ENCODE measurements at regions not wholly inside any gene's neighbourhood (a gene's known extent, or its start where the extent isn't known, plus 50 kb on each side); places are given as distances from the start of the nearest gene placed in this dataset.

GRCh38 chr17:53387745-53388144 lies 435.0 kb upstream of the KIF2B start:
- ChIA-PET POLR2A (no interaction called here), CTCF (no interaction called here)

- CTCF ChIA-PET: no interaction called here
- POLR2A ChIA-PET: no interaction called here
These were observed 468.8 kb upstream of the KIF2B start for GRCh38 chr17:53353919-53354351.

DNA sequence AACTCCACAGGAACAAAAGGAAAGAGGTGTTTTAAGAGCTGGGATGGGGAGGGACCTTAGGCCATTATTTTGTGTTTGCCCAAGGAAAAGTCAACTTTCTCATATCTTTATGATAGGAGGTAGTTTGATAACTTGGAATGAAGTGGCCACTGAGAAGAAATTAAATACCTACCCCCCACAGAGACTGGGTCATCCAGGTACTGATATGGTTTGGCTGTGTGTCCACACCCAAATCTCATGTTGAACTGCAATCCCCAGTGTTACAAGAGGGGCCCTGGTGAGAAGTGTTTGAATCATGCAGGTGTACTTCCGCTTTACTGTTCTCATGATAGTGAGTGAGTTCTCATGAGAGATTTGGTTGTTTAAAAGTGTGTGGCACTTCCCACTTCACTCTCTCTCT lies 477.9 kb upstream of the KIF2B start:
- ChIA-PET CTCF (no interaction called here), POLR2A (no interaction called here)

DNA sequence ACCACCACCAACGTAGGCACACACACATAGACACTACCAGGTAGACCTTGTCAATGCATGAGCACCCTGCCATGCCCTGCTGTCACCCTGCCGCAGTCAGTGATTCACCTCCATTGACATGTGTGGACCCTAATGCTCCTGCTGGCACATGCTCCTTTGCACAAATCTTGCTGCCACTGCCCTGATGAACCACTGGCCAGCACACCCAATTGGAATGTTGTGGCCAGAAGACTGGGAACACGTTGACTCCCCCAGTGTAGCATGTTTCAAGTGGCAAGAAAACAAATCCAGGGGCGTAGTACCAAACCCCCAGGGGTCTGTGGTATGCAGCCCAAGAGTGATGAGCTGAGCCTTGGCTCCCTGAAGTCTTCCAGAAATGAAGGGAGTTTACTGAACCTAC lies 486.4 kb upstream of the KIF2B start:
- CTCF ChIA-PET: no interaction called here
- POLR2A ChIA-PET: no interaction called here

GRCh38 chr17:53335443-53335842 lies 487.3 kb upstream of the KIF2B start:
- ChIA-PET CTCF (no interaction called here), POLR2A (no interaction called here)

DNA sequence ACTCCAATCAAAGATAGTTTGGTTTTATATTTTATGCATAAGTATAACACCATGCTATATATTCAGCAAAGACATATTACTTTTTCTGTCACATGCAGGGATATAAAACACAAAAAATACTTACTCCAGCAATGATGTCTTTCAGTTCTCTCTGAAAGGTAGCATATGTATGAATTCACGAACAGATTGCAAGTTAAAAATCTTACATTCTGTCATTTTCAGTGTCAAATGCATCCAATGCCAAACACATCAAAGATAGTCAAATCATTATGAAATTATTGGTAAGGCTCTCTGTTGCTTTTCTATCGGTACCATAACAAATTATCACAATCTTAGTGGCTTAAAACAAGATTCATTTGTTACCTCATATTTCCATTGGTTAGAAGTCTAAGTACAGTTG lies 492.0 kb upstream of the KIF2B start:
- ChIA-PET POLR2A (no interaction called here), CTCF (no interaction called here)

DNA sequence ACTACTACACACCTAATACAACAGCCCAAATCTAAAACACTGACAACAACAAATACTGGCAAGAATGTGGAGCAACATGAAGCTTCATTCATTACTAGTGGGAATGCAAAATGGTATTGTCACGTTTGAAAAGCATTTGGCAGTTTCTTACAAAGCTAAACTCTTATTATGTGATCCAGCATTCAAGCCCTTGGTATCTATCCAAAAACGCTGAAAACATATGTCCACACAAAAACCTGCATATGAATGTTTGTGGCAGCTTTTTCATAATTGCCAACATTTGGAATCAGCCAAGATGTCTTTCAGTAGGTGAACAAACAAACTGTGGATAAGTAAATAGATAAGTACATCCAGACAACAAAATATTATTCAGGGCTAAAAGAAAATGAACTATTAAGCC lies 501.1 kb upstream of the KIF2B start:
- ChIA-PET CTCF (no interaction called here), POLR2A (no interaction called here)

DNA sequence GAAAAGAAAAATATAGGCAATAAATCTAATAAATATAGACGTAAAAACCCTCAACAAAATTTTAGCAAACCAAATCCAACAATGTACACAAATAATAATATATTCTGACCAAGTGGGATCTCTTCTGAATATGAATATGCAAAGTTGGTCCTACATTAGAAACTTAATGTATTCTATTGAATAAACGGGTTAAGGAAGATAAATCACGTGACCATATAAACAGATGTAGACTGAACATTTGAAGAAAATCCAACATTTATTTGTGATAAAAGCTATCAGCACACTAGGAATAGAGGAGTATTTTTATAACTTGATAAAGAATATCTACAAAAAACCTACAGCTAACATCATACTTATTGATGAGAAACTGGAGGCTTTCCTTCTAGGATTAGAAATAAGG lies 502.8 kb upstream of the KIF2B start:
- ChIA-PET CTCF (no interaction called here), POLR2A (no interaction called here)

DNA sequence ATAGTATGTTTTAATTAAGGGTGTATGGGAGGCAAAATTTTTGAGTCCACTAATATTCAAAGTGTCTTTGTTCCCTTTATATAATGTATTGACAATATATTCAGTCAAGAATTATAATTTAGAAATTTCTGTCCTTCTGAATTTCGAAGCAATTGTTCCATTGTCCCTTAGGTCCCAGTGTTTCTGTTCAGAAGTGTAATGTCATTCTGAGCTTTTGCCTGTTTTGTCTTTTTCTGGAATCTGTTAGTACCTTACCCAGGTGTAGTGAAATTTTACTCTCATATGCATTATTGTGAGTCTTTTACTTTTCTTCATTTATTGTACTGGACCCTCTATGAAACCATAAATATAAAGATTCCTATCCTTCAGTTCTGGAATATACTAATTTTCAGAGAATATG lies 505.7 kb upstream of the KIF2B start:
- ChIA-PET POLR2A (no interaction called here), CTCF (no interaction called here)

GRCh38 chr17:53316073-53316472 lies 506.7 kb upstream of the KIF2B start:
- ChIA-PET CTCF (no interaction called here), POLR2A (no interaction called here)

GRCh38 chr17:53314521-53314920 lies 508.2 kb upstream of the KIF2B start:
- ChIA-PET CTCF (no interaction called here), POLR2A (no interaction called here)

DNA sequence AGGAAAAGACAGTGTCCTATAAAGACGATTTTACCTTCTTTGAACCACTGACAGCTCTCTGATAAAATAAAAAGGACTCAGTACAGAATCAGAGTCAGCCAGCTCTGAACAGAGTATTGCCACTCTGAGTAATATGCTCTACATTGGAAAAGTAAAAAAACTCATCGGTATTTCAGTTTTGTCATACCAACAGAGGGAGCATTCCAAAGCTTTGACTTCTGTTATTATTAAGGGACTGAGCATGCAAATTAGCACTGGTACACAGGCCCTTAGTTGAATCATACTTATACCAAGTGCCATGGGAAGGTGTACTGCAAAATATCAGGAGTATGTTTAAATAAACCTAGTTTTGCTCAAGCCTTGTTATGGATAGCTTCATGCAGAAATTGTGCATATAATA lies 509.0 kb upstream of the KIF2B start:
- POLR2A ChIA-PET: no interaction called here
- CTCF ChIA-PET: no interaction called here

GRCh38 chr17:53278466-53278865 lies 544.3 kb upstream of the KIF2B start:
- ChIA-PET POLR2A (no interaction called here), CTCF (no interaction called here)

- ChIA-PET CTCF (no interaction called here), POLR2A (interaction anchor here (0.6 kb wide), 1 partner anchor 38 kb away, joined by 9 read pairs; no protein-coding TSS in a partner anchor)
These were observed 549.6 kb upstream of the KIF2B start for GRCh38 chr17:53273126-53273525.

DNA sequence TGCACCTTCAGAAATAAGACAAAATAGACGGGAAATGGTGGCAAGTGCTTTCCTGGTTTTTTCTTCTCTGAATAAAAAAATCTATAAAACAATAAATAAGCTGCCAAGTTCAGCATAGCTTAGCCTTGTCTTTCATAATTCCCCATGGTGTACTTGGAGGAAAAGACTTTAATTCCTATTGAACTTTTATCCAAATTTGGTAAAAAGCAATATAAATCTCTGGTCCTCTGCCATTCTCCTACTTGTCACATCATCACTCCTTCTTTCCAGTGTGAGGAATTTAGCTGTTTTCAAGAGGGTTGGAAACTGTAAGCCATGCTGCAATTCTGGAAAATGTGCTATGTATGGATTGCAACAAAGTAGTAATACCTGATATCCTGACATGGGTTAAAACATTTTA lies 551.8 kb upstream of the KIF2B start:
- ChIA-PET CTCF (no interaction called here), POLR2A (no interaction called here)

DNA sequence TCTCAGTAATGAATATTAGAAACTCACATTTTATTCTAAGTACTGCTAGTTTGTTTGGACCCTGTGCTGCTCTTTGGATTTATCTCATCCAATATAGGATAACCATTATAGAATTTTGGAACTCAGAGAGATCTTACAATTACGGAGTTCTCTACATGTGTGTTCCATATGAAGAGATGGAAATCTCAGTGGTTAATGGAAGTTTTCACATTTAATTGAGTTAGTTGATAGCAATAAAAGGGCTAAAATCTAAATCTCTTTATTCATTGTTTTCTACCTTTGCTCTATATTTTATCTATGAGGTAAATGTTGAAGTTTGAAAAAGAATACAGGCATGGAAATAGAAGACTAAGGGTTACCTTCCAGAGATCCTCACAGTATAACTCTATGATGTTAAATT lies 558.0 kb upstream of the KIF2B start:
- ChIA-PET CTCF (no interaction called here), POLR2A (no interaction called here)

DNA sequence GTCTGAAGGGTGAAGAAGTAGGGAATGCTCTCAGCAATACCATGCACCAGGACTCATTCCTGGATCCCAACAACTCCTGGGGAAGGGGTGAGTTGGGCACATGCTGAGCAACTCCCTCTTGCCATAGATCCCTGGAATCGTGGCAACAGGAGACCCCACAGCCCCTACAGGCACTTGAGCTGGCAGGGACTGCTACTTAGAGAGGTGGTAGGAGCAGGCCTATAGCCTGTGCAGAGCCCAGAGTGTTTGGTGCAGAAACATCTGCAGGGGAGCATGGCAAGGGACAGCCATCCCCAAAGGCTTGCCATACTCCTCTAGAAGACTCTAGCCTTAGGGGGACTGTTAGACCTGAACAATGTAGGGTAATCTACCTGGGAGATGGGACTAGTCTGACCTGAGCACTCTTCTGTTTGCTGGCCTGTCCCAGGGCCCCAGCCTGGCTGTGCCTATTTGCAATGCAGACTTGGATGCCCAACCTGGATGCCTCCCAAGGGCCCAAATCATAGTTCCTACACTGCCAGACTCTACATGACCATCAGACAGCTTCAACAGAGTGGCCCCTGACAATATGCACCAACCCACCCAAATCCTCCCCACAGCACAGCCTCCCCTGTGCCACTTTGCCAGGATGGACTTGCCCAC lies 568.6 kb upstream of the KIF2B start:
- CTCF ChIA-PET: no interaction called here
- POLR2A ChIA-PET: no interaction called here

- POLR2A ChIA-PET: no interaction called here
- CTCF ChIA-PET: no interaction called here
These were observed 573.7 kb upstream of the KIF2B start for GRCh38 chr17:53249036-53249435.

GRCh38 chr17:53234138-53234537 lies 588.6 kb upstream of the KIF2B start:
- ChIA-PET POLR2A (no interaction called here), CTCF (no interaction called here)

DNA sequence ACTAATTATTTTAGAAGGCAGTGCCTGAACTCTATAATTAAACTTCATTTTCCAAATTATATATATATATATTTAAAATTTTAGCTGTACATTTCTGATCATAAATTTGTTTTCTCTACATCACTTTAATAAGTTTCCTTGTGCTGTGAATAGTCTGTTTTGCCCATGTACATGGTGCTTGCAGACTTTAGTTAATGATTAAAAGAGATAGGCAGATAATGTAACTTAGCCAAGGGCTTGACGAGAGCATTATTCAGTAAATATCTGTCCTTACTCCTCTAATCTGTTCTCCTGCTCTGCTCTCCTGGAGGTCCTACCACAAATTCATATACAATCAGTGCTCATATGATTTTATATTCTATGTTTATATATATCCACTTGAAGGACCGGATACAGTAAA lies 595.2 kb upstream of the KIF2B start:
- CTCF ChIA-PET: no interaction called here
- POLR2A ChIA-PET: no interaction called here

- CTCF ChIA-PET: no interaction called here
- POLR2A ChIA-PET: no interaction called here
These were observed 595.6 kb upstream of the KIF2B start for GRCh38 chr17:53227111-53227510.

DNA sequence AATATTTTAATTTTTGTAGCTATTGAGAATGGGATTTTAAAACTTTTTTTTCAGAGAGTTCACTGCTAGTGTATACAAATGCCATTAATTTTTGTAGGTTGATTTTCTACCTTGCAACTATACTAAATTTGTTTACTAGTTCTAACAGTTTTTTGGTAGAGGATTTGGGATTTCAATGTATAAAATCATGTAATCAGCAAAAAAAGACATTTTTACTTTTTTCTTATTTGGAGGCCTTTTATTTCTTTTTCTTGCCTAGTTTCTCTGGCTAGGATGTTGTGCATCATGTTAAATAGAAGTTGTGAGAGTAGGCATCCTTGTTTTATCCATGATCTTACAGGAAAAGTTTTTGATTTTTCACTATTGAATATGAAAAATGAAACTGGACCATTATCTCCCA lies 602.9 kb upstream of the KIF2B start:
- POLR2A ChIA-PET: interaction anchor here (0.6 kb wide), 1 partner anchor 183 kb away, joined by 7 read pairs; no protein-coding TSS in a partner anchor
- CTCF ChIA-PET: no interaction called here

- ChIA-PET CTCF (no interaction called here), POLR2A (no interaction called here)
These were observed 604.0 kb upstream of the KIF2B start for GRCh38 chr17:53218723-53219122.
